Right atrium auricular region (tissue), 2 donors: ENCODE measurements at regions not wholly inside any gene's neighbourhood (a gene's known extent, or its start where the extent isn't known, plus 50 kb on each side); places are given as distances from the start of the nearest gene placed in this dataset.

ENCODE experiments used
- DNase-seq: peaks from one replicate; pipeline ENCODE4 v3.0.0-alpha.2; 2019; ENCODE audit warnings: low spot score
- H3K27ac ChIP-seq, 2 donors: fragments of 200-600 bp; sonication (generic); 1 replicate in 1 of 2; 2 replicates in 1 of 2; pipeline ENCODE4 v1.5.1; 2016 to 2019
- H3K27me3 ChIP-seq, 2 donors: fragments of 200-600 bp; sonication (generic); one replicate each; pipeline versions ENCODE4 v1.5.1 to v1.6.0; 2017 to 2019
- H3K36me3 ChIP-seq: fragments of 200-600 bp; sonication (generic); one replicate; pipeline ENCODE4 v1.5.1; 2016
- H3K4me1 ChIP-seq, 2 donors: fragments of 200-600 bp; sonication (generic); one replicate each; pipeline versions ENCODE4 v1.5.1 to v1.6.0; 2017 to 2019
- H3K4me3 ChIP-seq, 2 donors: fragments of 200-600 bp; sonication (generic); 1 replicate in 1 of 2; 2 replicates in 1 of 2; pipeline ENCODE4 v1.5.1; 2017 to 2019; ENCODE audit warnings: mild to moderate bottlenecking in 1 of 2, moderate library complexity in 1 of 2
- H3K9me3 ChIP-seq, 2 donors: fragments of 200-600 bp; sonication (generic); one replicate each; pipeline ENCODE4 v1.5.1; 2019
- TF ChIP-seq, protein P1 (sequence below), 2 donors: fragments of 200-600 bp; sonication (generic); IDR thresholded peaks; one replicate each; pipeline ENCODE4 v1.5.1; 2019; ENCODE audit warnings: antibody characterized with exemption in 2 of 2

DNA sequence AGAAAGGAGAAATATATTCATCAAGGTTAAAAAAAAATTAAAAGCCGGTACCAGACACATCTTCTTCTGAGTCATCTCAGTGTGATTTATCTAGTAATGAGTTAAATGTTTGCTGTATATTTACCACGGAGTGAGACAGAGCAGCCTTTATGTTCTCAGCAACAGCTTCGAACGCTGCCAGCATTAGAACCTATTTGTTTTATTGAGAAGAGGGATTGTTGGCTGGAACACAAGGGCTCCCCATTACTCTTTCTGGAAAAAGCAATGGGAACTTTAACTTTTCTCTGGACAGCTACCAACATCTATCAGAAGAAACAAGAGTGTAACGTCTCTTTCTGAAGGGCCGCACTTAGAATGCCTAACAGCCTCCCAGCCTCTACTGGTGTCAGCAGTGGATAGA, 105.3 kb upstream of the TAB2 start:
- Histone ChIP-seq H3K36me3 (no peaks in the 10 kb centered on the region), H3K4me3 (no peak overlapping the region), H3K9me3 (no peaks in the 10 kb centered on the region), H3K27me3 (no peaks in the 10 kb centered on the region), H3K4me1 (no peaks in the 10 kb centered on the region), H3K27ac (no peak overlapping the region)
- DNase-seq = no peak
- TF ChIP-seq, protein P1, sequence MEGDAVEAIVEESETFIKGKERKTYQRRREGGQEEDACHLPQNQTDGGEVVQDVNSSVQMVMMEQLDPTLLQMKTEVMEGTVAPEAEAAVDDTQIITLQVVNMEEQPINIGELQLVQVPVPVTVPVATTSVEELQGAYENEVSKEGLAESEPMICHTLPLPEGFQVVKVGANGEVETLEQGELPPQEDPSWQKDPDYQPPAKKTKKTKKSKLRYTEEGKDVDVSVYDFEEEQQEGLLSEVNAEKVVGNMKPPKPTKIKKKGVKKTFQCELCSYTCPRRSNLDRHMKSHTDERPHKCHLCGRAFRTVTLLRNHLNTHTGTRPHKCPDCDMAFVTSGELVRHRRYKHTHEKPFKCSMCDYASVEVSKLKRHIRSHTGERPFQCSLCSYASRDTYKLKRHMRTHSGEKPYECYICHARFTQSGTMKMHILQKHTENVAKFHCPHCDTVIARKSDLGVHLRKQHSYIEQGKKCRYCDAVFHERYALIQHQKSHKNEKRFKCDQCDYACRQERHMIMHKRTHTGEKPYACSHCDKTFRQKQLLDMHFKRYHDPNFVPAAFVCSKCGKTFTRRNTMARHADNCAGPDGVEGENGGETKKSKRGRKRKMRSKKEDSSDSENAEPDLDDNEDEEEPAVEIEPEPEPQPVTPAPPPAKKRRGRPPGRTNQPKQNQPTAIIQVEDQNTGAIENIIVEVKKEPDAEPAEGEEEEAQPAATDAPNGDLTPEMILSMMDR (IDR thresholded peaks at IDR 0.05) = no peak

DNA sequence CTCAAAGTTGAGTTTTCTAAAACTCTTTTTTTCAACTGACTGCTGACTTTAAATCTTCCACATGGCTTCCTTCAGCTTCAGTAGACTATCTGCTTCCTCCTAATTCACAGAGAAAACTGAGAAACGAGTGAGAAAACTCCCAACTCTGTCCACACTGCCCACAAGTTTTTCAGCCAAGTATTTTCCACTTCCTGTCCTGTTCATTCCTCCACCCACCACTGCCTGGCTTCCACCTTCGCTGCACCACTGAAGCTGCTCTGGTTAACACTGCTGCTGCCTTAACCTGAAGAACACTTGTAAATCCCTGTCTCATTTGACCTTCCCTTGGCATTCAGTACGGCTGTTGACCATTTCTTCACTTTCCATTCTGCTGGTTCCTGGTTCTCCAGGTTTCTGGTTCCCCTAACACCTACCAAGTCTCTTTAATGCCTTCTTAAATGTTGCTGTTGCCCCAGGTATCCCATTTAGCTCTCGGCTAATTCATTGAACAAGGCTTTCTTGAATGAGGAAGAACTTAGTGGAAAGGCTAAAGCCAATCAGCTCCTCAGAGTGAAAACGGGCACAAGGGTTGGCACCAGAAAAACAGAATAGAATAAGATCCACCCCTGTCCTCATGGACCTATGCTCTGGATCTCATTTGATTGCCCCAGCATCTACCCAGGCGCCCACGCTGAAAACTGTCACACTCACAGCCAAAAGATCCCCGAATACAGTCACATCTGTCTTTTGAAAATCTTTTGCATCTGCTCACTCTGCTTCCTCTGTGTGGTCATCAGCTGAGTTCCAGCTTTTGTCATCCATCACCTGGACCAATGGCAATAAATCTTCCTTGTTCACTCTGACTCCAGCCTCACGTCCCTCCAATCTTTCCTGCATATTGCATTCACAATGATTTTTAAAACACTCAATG, 104.4 kb upstream of the TAB2 start:
- no peaks in the 10 kb centered on the region for H3K36me3 ChIP-seq
- no peaks in the 10 kb centered on the region for H3K4me1 ChIP-seq
- no peaks in the 10 kb centered on the region for H3K9me3 ChIP-seq
- H3K27me3 ChIP-seq = no peaks in the 10 kb centered on the region
- DNase-seq = no peak
- H3K4me3 ChIP-seq = no peak overlapping the region
- TF ChIP-seq, protein P1 (IDR thresholded peaks at IDR 0.05) = no peak
- H3K27ac ChIP-seq = no peak overlapping the region

DNA sequence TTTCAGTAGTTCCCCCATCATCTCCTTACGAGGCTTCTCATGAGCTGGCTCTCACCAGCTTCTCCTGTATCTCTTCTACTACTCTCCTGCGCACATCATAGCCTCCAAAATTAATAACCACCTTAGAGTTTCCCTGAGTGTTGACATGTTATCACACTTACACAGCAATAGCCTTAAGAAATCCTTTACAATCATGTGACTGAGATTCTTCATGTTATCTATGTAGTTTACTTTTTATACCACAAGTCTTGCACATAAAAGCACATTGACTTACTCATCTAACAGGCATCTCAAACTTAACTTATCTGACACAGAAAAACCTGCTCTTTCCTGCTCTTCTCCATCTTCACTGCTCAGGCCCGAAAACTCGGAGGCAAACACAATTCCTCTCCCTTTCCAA, 103.7 kb upstream of the TAB2 start:
- Histone ChIP-seq H3K4me1 (no peaks in the 10 kb centered on the region), H3K9me3 (no peaks in the 10 kb centered on the region), H3K36me3 (no peaks in the 10 kb centered on the region), H3K27me3 (no peaks in the 10 kb centered on the region), H3K27ac (no peak overlapping the region), H3K4me3 (no peak overlapping the region)
- TF ChIP-seq, protein P1 (IDR thresholded peaks at IDR 0.05) = no peak
- DNase-seq = no peak

DNA sequence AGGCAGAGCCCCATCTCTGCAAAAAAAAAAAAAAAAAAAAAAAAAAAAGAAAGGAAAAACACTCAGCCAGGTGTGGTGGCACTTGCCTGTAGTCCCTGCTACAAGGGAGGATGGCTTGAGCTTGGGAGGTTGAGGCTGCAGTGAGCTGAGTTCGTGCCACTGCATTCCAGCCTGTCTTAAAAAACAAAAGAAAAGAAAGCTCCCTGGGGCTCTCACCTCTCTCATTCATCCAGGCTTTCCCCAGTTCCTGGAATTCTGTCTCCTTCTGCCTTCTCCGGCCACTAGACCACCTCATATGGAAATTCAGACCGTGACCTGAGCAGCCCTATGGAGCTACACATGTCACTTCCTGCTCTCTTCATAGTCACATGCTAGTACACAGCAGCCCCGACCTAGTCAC, 101.1 kb upstream of the TAB2 start:
- Histone ChIP-seq H3K4me1 (no peaks in the 10 kb centered on the region), H3K27ac (no peak overlapping the region), H3K9me3 (no peaks in the 10 kb centered on the region), H3K27me3 (no peaks in the 10 kb centered on the region), H3K36me3 (no peaks in the 10 kb centered on the region), H3K4me3 (no peak overlapping the region)
- no peak for DNase-seq
- TF ChIP-seq, protein P1 (IDR thresholded peaks at IDR 0.05) = no peak

DNA sequence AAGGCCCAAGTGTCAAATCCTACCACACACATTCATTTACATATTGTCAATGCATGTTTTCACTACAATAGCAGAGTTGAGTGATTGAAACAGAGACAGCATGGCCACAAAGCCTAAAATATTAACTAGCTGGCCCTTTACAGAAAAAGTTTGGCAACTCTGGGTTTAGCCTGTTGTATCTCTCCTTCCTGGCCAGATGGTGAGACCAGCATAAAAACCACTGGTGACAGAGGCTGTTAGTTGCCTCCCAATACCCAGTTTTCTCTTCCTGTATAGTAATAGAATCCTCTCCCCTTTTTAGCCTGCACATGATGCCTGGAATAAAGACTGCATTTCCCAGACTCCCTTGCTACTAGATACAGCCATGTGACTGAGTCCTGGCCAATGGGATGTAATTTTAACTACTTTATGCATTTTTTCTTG, 100.0 kb upstream of the TAB2 start:
- Histone ChIP-seq H3K4me1 (no peaks in the 10 kb centered on the region), H3K36me3 (no peaks in the 10 kb centered on the region), H3K27ac (no peak overlapping the region), H3K27me3 (no peaks in the 10 kb centered on the region), H3K9me3 (no peaks in the 10 kb centered on the region), H3K4me3 (no peak overlapping the region)
- no peak for DNase-seq
- TF ChIP-seq, protein P1 (IDR thresholded peaks at IDR 0.05) = no peak
